Heart left ventricle (tissue), 16 donors: ENCODE measurements at regions not wholly inside any gene's neighbourhood (a gene's known extent, or its start where the extent isn't known, plus 50 kb on each side); places are given as distances from the start of the nearest gene placed in this dataset.
A peak's percentile ranks its signal among the peaks of the same experiment; 100 is the strongest.

Experiments used
- ATAC-seq, 4 donors: fragments of 200-7000 bp; cut with Tn5 transposase; one replicate each; pipeline ENCODE4 v1.9.1; 2020 to 2022; ENCODE audit warnings: moderate library complexity in 4 of 4, mild to moderate bottlenecking in 3 of 4, moderate number of reproducible peaks in 1 of 4
- DNase-seq, 5 donors: peaks; one replicate each; pipeline ENCODE4 v3.0.0-alpha.2; 2020
- H3K27ac ChIP-seq, 12 donors: fragments of 200-600 bp; sonication (generic) in 4 of 12; one replicate each; pipeline versions ENCODE4 v1.5.0 to v1.8.0; 2016 to 2022; ENCODE audit warnings: mild to moderate bottlenecking in 2 of 12
- H3K27me3 ChIP-seq, 9 donors: fragments of 200-600 bp; sonication (generic) in 2 of 9; one replicate each; pipeline versions ENCODE4 v1.5.1 to v1.8.0; 2016 to 2022; ENCODE audit warnings: mild to moderate bottlenecking in 3 of 9
- H3K36me3 ChIP-seq, 9 donors: fragments of 200-600 bp; sonication (generic) in 2 of 9; one replicate each; pipeline versions ENCODE4 v1.5.0 to v1.8.0; 2018 to 2022; ENCODE audit warnings: mild to moderate bottlenecking in 2 of 9
- H3K4me1 ChIP-seq, 12 donors: fragments of 200-600 bp; sonication (generic) in 4 of 12; one replicate each; pipeline versions ENCODE4 v1.5.0 to v1.8.0; 2016 to 2022; ENCODE audit warnings: mild to moderate bottlenecking in 3 of 12
- H3K4me3 ChIP-seq, 12 donors: fragments of 200-600 bp; sonication (generic) in 4 of 12; one replicate each; pipeline versions ENCODE4 v1.5.0 to v1.8.0; 2017 to 2022; ENCODE audit warnings: mild to moderate bottlenecking in 9 of 12, moderate library complexity in 4 of 12
- H3K9me3 ChIP-seq, 12 donors: fragments of 200-600 bp; sonication (generic) in 4 of 12; one replicate each; pipeline versions ENCODE4 v1.5.0 to v1.8.0; 2016 to 2022; ENCODE audit warnings: mild to moderate bottlenecking in 1 of 12
- POLR2A ChIP-seq, 2 donors: fragments of 450-650 bp; IDR thresholded peaks; one replicate each; pipeline ENCODE4 v1.6.1; 2017; ENCODE audit warnings: antibody characterized with exemption in 2 of 2, mild to moderate bottlenecking in 2 of 2, moderate library complexity in 2 of 2
- WGBS, 4 donors: extraction: QIAGEN DNeasy Blood & Tissue Kit in 2 of 4; methylation state at CpG; one replicate each; pipeline versions ENCODE4 v1.1.5 to v1.1.7; 2013 to 2018; 5-methylcytosine and 5-hydroxymethylcytosine counted together
- intact Hi-C, 10 donors: fragments of 100-400 bp; cut with DNase I; formaldehyde crosslinking; loops; one replicate each; pipeline versions ENCODE4 v1.11.1 to v1.14.2; 2022
- TF ChIP-seq, protein P1 (sequence below), 12 donors: fragments of 200-600 bp; sonication (generic) in 4 of 12; IDR thresholded peaks; one replicate each; pipeline versions ENCODE4 v1.5.0 to v1.8.0; 2018 to 2022; ENCODE audit warnings: antibody characterized with exemption in 12 of 12, mild to moderate bottlenecking in 5 of 12
- donor health status: ischemic (EF 13 %, LVEDD 7.1; RV severe dilation, severe dysfunction).
- donor health status: healthy with polysubstance abuse.
- donor health status: DM: no; HTN: yes; CAD: no.
- donor health status: DM: no; HTN: no; CAD: no.
- donor health status: ischemic (EF 25% LVEDD 6.9; RV normal size, moderate dysfunction).
- donor health status: ischemic (EF 25% LVEDD 5.7; RV mildly dilated, moderate dysfunction).
- donor health status: healthy.
- donor health status: DM: yes; HTN: yes; CAD: no.
- donor health status: ischemic (EF 35%, LVEDD 5.7; RV mildly dilated, moderate dysfunction).
- donor health status: nonischemic (EF 11% LVEDD 7.7; RV severe dilation, severe dysfunction).
- donor health status: DM: yes; HTN: yes; CAD: no.
- donor health status: PGD.
- donor health status: ischemic (EF 29% LVEDD 5.4; RV normal size, mild dysfunction).
- donor health status: nonischemic (EF 23%, LVEDD 6.1; RV moderate dilation, normal function).

DNA sequence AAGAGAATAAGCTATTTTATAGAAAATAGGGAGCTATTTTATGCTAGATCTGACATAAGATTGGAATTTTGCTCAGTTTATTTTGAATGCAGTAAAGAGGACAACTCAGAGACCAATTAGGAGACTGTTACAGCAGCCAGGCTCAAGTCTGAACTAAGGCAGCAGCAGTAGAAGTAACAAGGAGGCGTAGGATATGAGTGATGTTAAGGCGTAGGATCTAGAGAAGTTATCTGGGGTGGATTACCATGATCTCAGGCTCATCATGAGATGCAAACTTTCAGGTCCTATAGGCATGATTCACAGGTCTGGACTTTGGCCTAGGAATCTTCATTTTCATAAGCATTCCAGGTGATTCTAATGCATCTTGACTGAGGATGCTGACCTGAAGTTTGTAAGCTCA is 108.9 kb upstream of the BLID start:
- Histone ChIP-seq H3K4me1 (peaks cover 0 to 28% (median 6%) of the 10 kb centered on the region in 12 donors), H3K27ac (no peak overlapping the region), H3K9me3 (no peaks in the 10 kb centered on the region), H3K36me3 (no peaks in the 10 kb centered on the region), H3K4me3 (no peak overlapping the region), H3K27me3 (no peaks in the 10 kb centered on the region)
- TF ChIP-seq, protein P1, sequence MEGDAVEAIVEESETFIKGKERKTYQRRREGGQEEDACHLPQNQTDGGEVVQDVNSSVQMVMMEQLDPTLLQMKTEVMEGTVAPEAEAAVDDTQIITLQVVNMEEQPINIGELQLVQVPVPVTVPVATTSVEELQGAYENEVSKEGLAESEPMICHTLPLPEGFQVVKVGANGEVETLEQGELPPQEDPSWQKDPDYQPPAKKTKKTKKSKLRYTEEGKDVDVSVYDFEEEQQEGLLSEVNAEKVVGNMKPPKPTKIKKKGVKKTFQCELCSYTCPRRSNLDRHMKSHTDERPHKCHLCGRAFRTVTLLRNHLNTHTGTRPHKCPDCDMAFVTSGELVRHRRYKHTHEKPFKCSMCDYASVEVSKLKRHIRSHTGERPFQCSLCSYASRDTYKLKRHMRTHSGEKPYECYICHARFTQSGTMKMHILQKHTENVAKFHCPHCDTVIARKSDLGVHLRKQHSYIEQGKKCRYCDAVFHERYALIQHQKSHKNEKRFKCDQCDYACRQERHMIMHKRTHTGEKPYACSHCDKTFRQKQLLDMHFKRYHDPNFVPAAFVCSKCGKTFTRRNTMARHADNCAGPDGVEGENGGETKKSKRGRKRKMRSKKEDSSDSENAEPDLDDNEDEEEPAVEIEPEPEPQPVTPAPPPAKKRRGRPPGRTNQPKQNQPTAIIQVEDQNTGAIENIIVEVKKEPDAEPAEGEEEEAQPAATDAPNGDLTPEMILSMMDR (IDR thresholded peaks at IDR 0.05) = no peak
- no peak for TF ChIP-seq POLR2A (IDR thresholded peaks at IDR 0.05)
- intact Hi-C loops = no loop called here
- 94 to 99% (median 98%) methylated on average over 2 of the region's 2 CpGs for WGBS, 4 donors
- no peak for ATAC-seq
- DNase-seq = no peak

GRCh38 chr11:122220321-122220720 is 104.3 kb upstream of the BLID start:
- Histone ChIP-seq H3K27me3 (no peaks in the 10 kb centered on the region), H3K27ac (no peak overlapping the region), H3K36me3 (no peaks in the 10 kb centered on the region), H3K4me1 (peaks cover 0 to 10% (median 5%) of the 10 kb centered on the region in 12 donors), H3K4me3 (no peak overlapping the region), H3K9me3 (no peaks in the 10 kb centered on the region)
- ATAC-seq (no peak), DNase-seq (no peak)
- 80 to 92% (median 84%) methylated on average over 2 of the region's 2 CpGs for WGBS, 4 donors
- no peak for TF ChIP-seq POLR2A (IDR thresholded peaks at IDR 0.05)
- TF ChIP-seq, protein P1 (IDR thresholded peaks at IDR 0.05) = no peak
- intact Hi-C loops = no loop called here

DNA sequence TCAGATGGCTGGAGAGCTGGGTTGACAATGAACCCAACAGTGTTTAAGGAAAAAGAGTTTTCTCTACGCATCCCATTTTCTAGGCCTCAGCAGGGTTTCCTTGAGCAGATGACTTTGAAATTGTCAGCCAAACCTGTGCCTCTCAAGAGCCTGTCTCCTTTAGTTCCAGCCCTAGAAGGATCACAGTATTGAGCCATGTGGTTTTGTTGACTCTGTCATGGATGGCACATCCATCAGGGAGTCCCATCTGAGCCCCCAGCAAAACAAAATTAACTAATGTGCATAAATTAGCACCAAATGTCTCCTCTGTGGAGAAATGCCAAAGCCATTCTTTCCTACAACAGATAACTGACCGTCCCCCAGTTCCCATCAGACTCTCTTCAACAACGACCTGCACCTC is 103.8 kb upstream of the BLID start:
- DNase-seq = no peak
- Histone ChIP-seq H3K4me1 (peaks cover 0 to 15% (median 8%) of the 10 kb centered on the region in 12 donors), H3K4me3 (no peak overlapping the region), H3K27me3 (no peaks in the 10 kb centered on the region), H3K27ac (no peak overlapping the region), H3K9me3 (no peaks in the 10 kb centered on the region), H3K36me3 (no peaks in the 10 kb centered on the region)
- ATAC-seq = no peak
- intact Hi-C loops = loop anchor here in 4 of 10 donors (2.0 to 10.0 kb wide), 3 partner anchors 145 to 288 kb away; no protein-coding TSS in a partner anchor
- TF ChIP-seq, protein P1 (IDR thresholded peaks at IDR 0.05) = no peak
- no peak for TF ChIP-seq POLR2A (IDR thresholded peaks at IDR 0.05)
- 92 to 98% (median 94%) methylated on average over 3 of the region's 3 CpGs for WGBS, 4 donors

DNA sequence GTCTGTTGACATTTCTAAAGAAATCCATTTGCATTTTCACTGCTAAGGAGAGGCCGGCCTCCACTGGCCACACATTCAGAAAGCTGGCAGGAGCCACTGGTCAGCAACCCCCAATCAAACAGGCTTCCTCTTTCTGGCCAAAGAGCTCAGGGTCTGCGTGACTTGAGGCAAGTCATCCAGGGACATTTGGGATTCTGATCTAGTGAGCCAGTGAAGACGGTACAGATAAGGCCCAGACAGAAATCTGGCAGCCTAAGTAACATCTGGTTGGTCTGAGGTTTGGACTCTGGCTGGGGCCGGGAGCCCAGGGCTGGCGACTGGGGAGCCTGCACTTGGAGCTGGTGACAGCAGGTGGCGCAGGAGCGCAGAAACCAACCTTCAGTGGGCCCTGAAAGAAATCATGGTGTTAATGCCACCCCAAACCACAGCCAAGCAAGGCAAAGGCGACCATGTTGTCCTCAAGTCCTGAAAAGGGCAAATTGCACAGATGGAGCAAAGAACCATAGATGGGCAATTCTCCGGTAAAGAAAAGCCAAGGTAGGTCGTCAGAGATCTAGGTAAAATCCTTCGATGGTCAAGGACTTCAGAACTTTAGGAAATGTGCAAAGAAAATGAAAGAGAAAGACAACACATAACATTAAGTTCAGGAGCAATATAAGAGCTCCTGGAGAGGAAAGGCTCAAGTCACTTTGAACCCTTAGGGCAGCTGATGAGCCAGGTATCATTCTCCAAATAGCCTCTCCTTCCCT is 99.4 kb upstream of the BLID start:
- Histone ChIP-seq H3K4me1 (peaks cover 0 to 26% (median 10%) of the 10 kb centered on the region in 12 donors), H3K9me3 (no peaks in the 10 kb centered on the region), H3K36me3 (no peaks in the 10 kb centered on the region), H3K27me3 (no peaks in the 10 kb centered on the region), H3K4me3 (no peak overlapping the region), H3K27ac (peak overlapping the region in 9 of 12 donors; percentile 1 to 47 (median 38))
- ATAC-seq (peak; percentile 89 to 97 (median 94)), DNase-seq (peak; percentile 70 to 90 (median 79))
- TF ChIP-seq, protein P1 (IDR thresholded peaks at IDR 0.05) = peak; percentile 85 to 97 (median 94)
- TF ChIP-seq POLR2A (IDR thresholded peaks at IDR 0.05) = no peak
- intact Hi-C loops = loop anchor here in 7 of 10 donors (1.0 to 10.0 kb wide), 4 partner anchors 149 to 292 kb away; no protein-coding TSS in a partner anchor
- 24 to 31% (median 29%) methylated on average over 11 of the region's 11 CpGs for WGBS, 4 donors
